Uterus (tissue), 2 donors: ENCODE measurements at regions not wholly inside any gene's neighbourhood (a gene's known extent, or its start where the extent isn't known, plus 50 kb on each side); places are given as distances from the start of the nearest gene placed in this dataset.

Source experiments
- CTCF ChIP-seq, 4 experiments: fragments of 200-600 bp in 2 of 4; fragments of 450-650 bp in 2 of 4; sonication (generic) in 2 of 4; IDR thresholded peaks; one replicate each; pipeline ENCODE4 v1.5.1; 2016 to 2019; ENCODE audit warnings: antibody characterized with exemption in 4 of 4, mild to moderate bottlenecking in 2 of 4, moderate library complexity in 1 of 4
- POLR2A ChIP-seq, 2 donors: fragments of 450-650 bp; IDR thresholded peaks; one replicate each; pipeline ENCODE4 v1.6.1; 2016; ENCODE audit warnings: antibody characterized with exemption in 2 of 2, mild to moderate bottlenecking in 1 of 2, moderate library complexity in 1 of 2

GRCh38 chr18:40882468-40882867, 1072.6 kb upstream of the PIK3C3 start:
- no peak for TF ChIP-seq CTCF (IDR thresholded peaks at IDR 0.05)
- TF ChIP-seq POLR2A (IDR thresholded peaks at IDR 0.05): no peak
